ENCODE measurements at regions not wholly inside any gene's neighbourhood (a gene's known extent, or its start where the extent isn't known, plus 50 kb on each side); places are given as distances from the start of the nearest gene placed in this dataset.

- Histone ChIP-seq H3K4me1 (ENCODE audit: control insufficient read depth in 1 of 2, insufficient read depth in 2 of 2, low read length in 2 of 2) (no peaks in the 10 kb centered on the region), H2AFZ (ENCODE audit: low read depth, low read length, poor library complexity, severe bottlenecking) (no peak overlapping the region), H3K79me2 (ENCODE audit: insufficient read depth, low read length) (no peaks in the 10 kb centered on the region), H4K20me1 (ENCODE audit: insufficient read depth) (no peaks in the 10 kb centered on the region), H3K27me3 (ENCODE audit: insufficient read depth, low read length) (no peaks in the 10 kb centered on the region), H3K4me3 (replicated peaks in 1 of 2; ENCODE audit: low read depth in 1 of 2, low read length in 2 of 2) (no peak overlapping the region), H3K9me3 (ENCODE audit: control insufficient read depth in 1 of 2, insufficient read depth in 1 of 2, low read depth in 1 of 2, low read length in 2 of 2) (no peaks in the 10 kb centered on the region), H3K27ac (ENCODE audit: low read depth, low read length) (no peak overlapping the region), H3K9me2 (ENCODE audit: insufficient read depth) (no peaks in the 10 kb centered on the region), H3K36me3 (ENCODE audit: control insufficient read depth in 1 of 2, insufficient read depth in 2 of 2, low read length in 2 of 2) (no peaks in the 10 kb centered on the region), H3K4me2 (ENCODE audit: low read length) (no peak overlapping the region), H3K9ac (ENCODE audit: low read length) (no peak overlapping the region)
- TF ChIP-seq ZNF274 (IDR thresholded peaks at IDR 0.05; ENCODE audit: low read depth, low read length): no peak
- no peak for TF ChIP-seq EGR1 (IDR thresholded peaks at IDR 0.05; ENCODE audit: low read depth)
- TF ChIP-seq JUND (IDR thresholded peaks at IDR 0.05): no peak
- TF ChIP-seq MAX (IDR thresholded peaks at IDR 0.05): no peak
- no peak for TF ChIP-seq ELF1 (IDR thresholded peaks at IDR 0.05; ENCODE audit: borderline replicate concordance, low read depth)
- TF ChIP-seq SP1 (IDR thresholded peaks at IDR 0.05; ENCODE audit: low read depth): no peak
- no peak for TF ChIP-seq CBX3 (IDR thresholded peaks at IDR 0.05; ENCODE audit: low read depth)
- no peak for TF ChIP-seq SRF (IDR thresholded peaks at IDR 0.05; ENCODE audit: low read depth)
- no peak for TF ChIP-seq SIN3A (IDR thresholded peaks at IDR 0.05; ENCODE audit: low read depth)
- TF ChIP-seq CTCF (IDR thresholded peaks at IDR 0.05 in 2 of 3, conservative IDR thresholded peaks at IDR 0.05 in 1 of 3; ENCODE audit: borderline replicate concordance in 1 of 3, insufficient read depth in 1 of 3, low read depth in 2 of 3, low read length in 2 of 3): no peak
- no peak for TF ChIP-seq RAD21 (IDR thresholded peaks at IDR 0.05; ENCODE audit: low read depth)
- intact Hi-C loops (cut with micrococcal nuclease): no loop called here
- no peak for ATAC-seq
- no TSS peak for BruUV-seq (replicated peaks)
- RAD21 ChIA-PET (ENCODE audit: low non-redundant PET in 1 of 2, low total read pairs in 2 of 2, uncharacterized antibody in 2 of 2, unreplicated experiment in 2 of 2): no interaction called here
- CTCF ChIA-PET: no interaction called here
- no peak for DNase-seq (ENCODE audit: low read depth, low spot score)
- POLR2A ChIA-PET: no interaction called here
Observed at GRCh38 chr12:59517522-59517921, 78.3 kb upstream of the SLC16A7 start.

GRCh38 chr12:59500915-59501314 is 94.9 kb upstream of the SLC16A7 start:
- H3K9me3 ChIP-seq (ENCODE audit: control insufficient read depth in 1 of 2, insufficient read depth in 1 of 2, low read depth in 1 of 2, low read length in 2 of 2): no peaks in the 10 kb centered on the region
- no peak for TF ChIP-seq POLR2A (IDR thresholded peaks at IDR 0.05; ENCODE audit: borderline replicate concordance, extremely low read depth, insufficient read depth, insufficient read length)
- no peak for TF ChIP-seq CEBPB (IDR thresholded peaks at IDR 0.05; ENCODE audit: low read depth)
- no peak for TF ChIP-seq REST (IDR thresholded peaks at IDR 0.05; ENCODE audit: low read depth)
- no peak for TF ChIP-seq SP1 (IDR thresholded peaks at IDR 0.05; ENCODE audit: low read depth)
- TF ChIP-seq EGR1 (IDR thresholded peaks at IDR 0.05; ENCODE audit: low read depth): no peak
- no peak for TF ChIP-seq YY1 (IDR thresholded peaks at IDR 0.05; ENCODE audit: extremely low read depth, insufficient replicate concordance, low read depth, low read length)
- no peak for TF ChIP-seq POLR2AphosphoS5 (IDR thresholded peaks at IDR 0.05; ENCODE audit: low read depth, low read length)
- TF ChIP-seq FOSL1 (IDR thresholded peaks at IDR 0.05; ENCODE audit: low read depth): no peak
- no peak for TF ChIP-seq ZFX (IDR thresholded peaks at IDR 0.05)
- TF ChIP-seq SIN3A (IDR thresholded peaks at IDR 0.05; ENCODE audit: low read depth): no peak
- H3K4me1 ChIP-seq (ENCODE audit: control insufficient read depth in 1 of 2, insufficient read depth in 2 of 2, low read length in 2 of 2): no peaks in the 10 kb centered on the region
- H3K4me2 ChIP-seq (ENCODE audit: low read length): no peak overlapping the region
- no peaks in the 10 kb centered on the region for H3K36me3 ChIP-seq (ENCODE audit: control insufficient read depth in 1 of 2, insufficient read depth in 2 of 2, low read length in 2 of 2)
- H3K79me2 ChIP-seq (ENCODE audit: insufficient read depth, low read length): no peaks in the 10 kb centered on the region
- H4K20me1 ChIP-seq (ENCODE audit: insufficient read depth): no peaks in the 10 kb centered on the region
- no peak overlapping the region for H3K9ac ChIP-seq (ENCODE audit: low read length)
- H2AFZ ChIP-seq (ENCODE audit: low read depth, low read length, poor library complexity, severe bottlenecking): no peak overlapping the region
- BruUV-seq (replicated peaks): no TSS peak
- no peaks in the 10 kb centered on the region for H3K27me3 ChIP-seq (ENCODE audit: insufficient read depth, low read length)
- no peak for ATAC-seq
- no peak for DNase-seq (ENCODE audit: low read depth, low spot score)
- no peak overlapping the region for H3K27ac ChIP-seq (ENCODE audit: low read depth, low read length)
- RAD21 ChIA-PET (ENCODE audit: low non-redundant PET in 1 of 2, low total read pairs in 2 of 2, uncharacterized antibody in 2 of 2, unreplicated experiment in 2 of 2): no interaction called here
- H3K9me2 ChIP-seq (ENCODE audit: insufficient read depth): no peaks in the 10 kb centered on the region
- no peak overlapping the region for H3K4me3 ChIP-seq (replicated peaks in 1 of 2; ENCODE audit: low read depth in 1 of 2, low read length in 2 of 2)
- CTCF ChIA-PET: no interaction called here
- intact Hi-C loops (cut with micrococcal nuclease): no loop called here
- POLR2A ChIA-PET: no interaction called here
